ENCODE measurements at regions not wholly inside any gene's neighbourhood (a gene's known extent, or its start where the extent isn't known, plus 50 kb on each side); places are given as distances from the start of the nearest gene placed in this dataset.

- H4K20me1 ChIP-seq (ENCODE audit: insufficient read depth, low read length): no peaks in the 10 kb centered on the region
- no peak overlapping the region for H2AFZ ChIP-seq (ENCODE audit: low read length)
- no peak overlapping the region for H3K27ac ChIP-seq (ENCODE audit: low read depth, low read length, poor library complexity, severe bottlenecking)
- no TSS peak for BruUV-seq (replicated peaks)
- ChIA-PET CTCF (ENCODE audit: unreplicated experiment) (no interaction called here), POLR2A (no interaction called here)
- TF ChIP-seq, protein P1, sequence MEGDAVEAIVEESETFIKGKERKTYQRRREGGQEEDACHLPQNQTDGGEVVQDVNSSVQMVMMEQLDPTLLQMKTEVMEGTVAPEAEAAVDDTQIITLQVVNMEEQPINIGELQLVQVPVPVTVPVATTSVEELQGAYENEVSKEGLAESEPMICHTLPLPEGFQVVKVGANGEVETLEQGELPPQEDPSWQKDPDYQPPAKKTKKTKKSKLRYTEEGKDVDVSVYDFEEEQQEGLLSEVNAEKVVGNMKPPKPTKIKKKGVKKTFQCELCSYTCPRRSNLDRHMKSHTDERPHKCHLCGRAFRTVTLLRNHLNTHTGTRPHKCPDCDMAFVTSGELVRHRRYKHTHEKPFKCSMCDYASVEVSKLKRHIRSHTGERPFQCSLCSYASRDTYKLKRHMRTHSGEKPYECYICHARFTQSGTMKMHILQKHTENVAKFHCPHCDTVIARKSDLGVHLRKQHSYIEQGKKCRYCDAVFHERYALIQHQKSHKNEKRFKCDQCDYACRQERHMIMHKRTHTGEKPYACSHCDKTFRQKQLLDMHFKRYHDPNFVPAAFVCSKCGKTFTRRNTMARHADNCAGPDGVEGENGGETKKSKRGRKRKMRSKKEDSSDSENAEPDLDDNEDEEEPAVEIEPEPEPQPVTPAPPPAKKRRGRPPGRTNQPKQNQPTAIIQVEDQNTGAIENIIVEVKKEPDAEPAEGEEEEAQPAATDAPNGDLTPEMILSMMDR (conservative IDR thresholded peaks at IDR 0.05; ENCODE audit: low read length): no peak
- no peak for TF ChIP-seq EZH2phosphoT487 (IDR thresholded peaks at IDR 0.05; ENCODE audit: borderline replicate concordance, low read depth, low read length)
- no peaks in the 10 kb centered on the region for H3K9me3 ChIP-seq (ENCODE audit: low read length)
- no peaks in the 10 kb centered on the region for H3K79me2 ChIP-seq (ENCODE audit: insufficient read depth, low read depth, low read length)
- no peak overlapping the region for H3K4me3 ChIP-seq (ENCODE audit: low read depth, low read length, poor library complexity, severe bottlenecking)
- H3K4me1 ChIP-seq (ENCODE audit: insufficient read depth, low read length, poor library complexity, severe bottlenecking): no peaks in the 10 kb centered on the region
- intact Hi-C loops (cut with micrococcal nuclease; ENCODE audit: unreplicated experiment): no loop called here
- DNase-seq (ENCODE audit: low spot score): no peak
- H3K9me2 ChIP-seq (ENCODE audit: insufficient read depth, low read length): no peaks in the 10 kb centered on the region
- no peaks in the 10 kb centered on the region for H3K36me3 ChIP-seq (ENCODE audit: insufficient read depth, low read length)
- H3K4me2 ChIP-seq (ENCODE audit: low read length): no peak overlapping the region
Observed at GRCh38 chr11:104432526-104432925, 268.6 kb upstream of the PDGFD start.

- H3K4me1 ChIP-seq (ENCODE audit: insufficient read depth, low read length, poor library complexity, severe bottlenecking): no peaks in the 10 kb centered on the region
- no peak overlapping the region for H3K4me2 ChIP-seq (ENCODE audit: low read length)
- no peaks in the 10 kb centered on the region for H3K9me2 ChIP-seq (ENCODE audit: insufficient read depth, low read length)
- no peaks in the 10 kb centered on the region for H3K9me3 ChIP-seq (ENCODE audit: low read length)
- no peaks in the 10 kb centered on the region for H4K20me1 ChIP-seq (ENCODE audit: insufficient read depth, low read length)
- no peaks in the 10 kb centered on the region for H3K36me3 ChIP-seq (ENCODE audit: insufficient read depth, low read length)
- H2AFZ ChIP-seq (ENCODE audit: low read length): no peak overlapping the region
- DNase-seq (ENCODE audit: low spot score): no peak
- TF ChIP-seq, protein P1 (conservative IDR thresholded peaks at IDR 0.05; ENCODE audit: low read length): no peak
- TF ChIP-seq EZH2phosphoT487 (IDR thresholded peaks at IDR 0.05; ENCODE audit: borderline replicate concordance, low read depth, low read length): no peak
- no peaks in the 10 kb centered on the region for H3K79me2 ChIP-seq (ENCODE audit: insufficient read depth, low read depth, low read length)
- H3K27ac ChIP-seq (ENCODE audit: low read depth, low read length, poor library complexity, severe bottlenecking): no peak overlapping the region
- BruUV-seq (replicated peaks): no TSS peak
- ChIA-PET POLR2A (no interaction called here), CTCF (ENCODE audit: unreplicated experiment) (no interaction called here)
- no peak overlapping the region for H3K4me3 ChIP-seq (ENCODE audit: low read depth, low read length, poor library complexity, severe bottlenecking)
- intact Hi-C loops (cut with micrococcal nuclease; ENCODE audit: unreplicated experiment): no loop called here
Observed at GRCh38 chr11:104422324-104422944, 258.5 kb upstream of the PDGFD start.

GRCh38 chr11:104410336-104410735, 246.4 kb upstream of the PDGFD start:
- H3K4me2 ChIP-seq (ENCODE audit: low read length): no peak overlapping the region
- POLR2A ChIA-PET: no interaction called here
- H3K27ac ChIP-seq (ENCODE audit: low read depth, low read length, poor library complexity, severe bottlenecking): no peak overlapping the region
- no peak for DNase-seq (ENCODE audit: low spot score)
- no peaks in the 10 kb centered on the region for H3K9me2 ChIP-seq (ENCODE audit: insufficient read depth, low read length)
- intact Hi-C loops (cut with micrococcal nuclease; ENCODE audit: unreplicated experiment): no loop called here
- H3K36me3 ChIP-seq (ENCODE audit: insufficient read depth, low read length): no peaks in the 10 kb centered on the region
- no peak overlapping the region for H3K4me3 ChIP-seq (ENCODE audit: low read depth, low read length, poor library complexity, severe bottlenecking)
- BruUV-seq (replicated peaks): no TSS peak
- H3K79me2 ChIP-seq (ENCODE audit: insufficient read depth, low read depth, low read length): no peaks in the 10 kb centered on the region
- H3K9me3 ChIP-seq (ENCODE audit: low read length): no peaks in the 10 kb centered on the region
- CTCF ChIA-PET (ENCODE audit: unreplicated experiment): no interaction called here
- TF ChIP-seq, protein P1 (conservative IDR thresholded peaks at IDR 0.05; ENCODE audit: low read length): no peak
- TF ChIP-seq EZH2phosphoT487 (IDR thresholded peaks at IDR 0.05; ENCODE audit: borderline replicate concordance, low read depth, low read length): no peak
- H4K20me1 ChIP-seq (ENCODE audit: insufficient read depth, low read length): no peaks in the 10 kb centered on the region
- no peak overlapping the region for H2AFZ ChIP-seq (ENCODE audit: low read length)
- no peaks in the 10 kb centered on the region for H3K4me1 ChIP-seq (ENCODE audit: insufficient read depth, low read length, poor library complexity, severe bottlenecking)
